HepG2 (cell line): ENCODE measurements at regions not wholly inside any gene's neighbourhood (a gene's known extent, or its start where the extent isn't known, plus 50 kb on each side); places are given as distances from the start of the nearest gene placed in this dataset.

Source experiments
- ATAC-seq: fragments of 200-7000 bp; cut with Tn5 transposase; 3 replicates; pipeline ENCODE4 v1.9.1; 2020; ENCODE audit warnings: mild to moderate bottlenecking, moderate library complexity
- BruUV-seq: library from RNA; stranded (reverse); fragments of 400-500 nt; replicated peaks from 2 replicates; lab custom pipeline; 2021; lab: Mats Ljungman, UMichigan
- CTCF ChIA-PET: fragments of 300-600 bp; formaldehyde crosslinking; extraction: SDS; loops from one replicate; lab custom pipeline; 2021; ENCODE audit warnings: low total read pairs, inconsistent platforms, low intra/inter-chr PET ratio; lab: Yijun Ruan, JAX
- POLR2A ChIA-PET: fragments of 350-600 bp; sonication (Branson Sonifier 250); formaldehyde crosslinking; loops from one replicate; lab custom pipeline; 2020; ENCODE audit warnings: antibody characterized with exemption, inconsistent platforms; lab: Yijun Ruan, JAX
- DNase-seq: peaks from one replicate; pipeline ENCODE4 v3.0.0-alpha.2; 2015; ENCODE audit warnings: low spot score
- FAIRE-seq: peaks from 3 replicates; lab custom pipeline; 2011; peaks lifted over from hg19 to GRCh38; lab: Jason Lieb, UNC
- H2AFZ ChIP-seq: one replicate; pipeline ENCODE4 v1.6.1; 2011; ENCODE audit warnings: low read length, inconsistent platforms
- H3K27ac ChIP-seq: fragments of 300-600 bp; 3 replicates; pipeline ENCODE4 v1.8.0; 2011; ENCODE audit warnings: mixed run types, mild to moderate bottlenecking, mixed read lengths, low read length, inconsistent platforms; ENCODE audit not compliant: insufficient read depth; ENCODE audit errors: extremely low read length
- H3K27me3 ChIP-seq, 2 experiments: fragments of 200-600 bp in 1 of 2; 2 replicates in 1 of 2; 3 replicates in 1 of 2; pipeline versions ENCODE4 v1.6.0 to v1.8.0; 2011; ENCODE audit warnings: low read length in 2 of 2, mild to moderate bottlenecking in 2 of 2, moderate library complexity in 2 of 2, inconsistent platforms in 1 of 2; ENCODE audit not compliant: insufficient read depth in 2 of 2, control insufficient read depth in 1 of 2
- H3K36me3 ChIP-seq, 2 experiments: fragments of 200-600 bp in 1 of 2; replicated peaks in 1 of 2; 2 replicates in 1 of 2; 3 replicates in 1 of 2; pipeline versions ENCODE4 v1.5.1 to v1.8.0; 2011; ENCODE audit warnings: low read length in 2 of 2, inconsistent platforms in 1 of 2; ENCODE audit not compliant: insufficient read depth in 2 of 2, control insufficient read depth in 1 of 2
- H3K4me1 ChIP-seq: 2 replicates; pipeline ENCODE4 v1.5.1; 2012; ENCODE audit warnings: low read length, inconsistent platforms; ENCODE audit not compliant: insufficient read depth
- H3K4me2 ChIP-seq: 2 replicates; pipeline ENCODE4 v1.6.0; 2011; ENCODE audit warnings: low read depth, low read length, inconsistent platforms
- H3K4me3 ChIP-seq, 3 experiments: fragments of 200-600 bp in 1 of 3; sonication (generic), shearing (Covaris generic) in 1 of 3; replicated peaks in 1 of 3; 2 replicates each; pipeline ENCODE4 v1.5.1; 2011 to 2016; ENCODE audit warnings: low read length in 3 of 3, inconsistent platforms in 2 of 3, low read depth in 2 of 3, mild to moderate bottlenecking in 2 of 3, control low read depth in 1 of 3, mixed read lengths in 1 of 3; ENCODE audit not compliant: insufficient read depth in 1 of 3
- H3K79me2 ChIP-seq: one replicate; pipeline ENCODE4 v1.6.1; 2011; ENCODE audit warnings: low read length, inconsistent platforms; ENCODE audit not compliant: insufficient read depth
- H3K9ac ChIP-seq: 2 replicates; pipeline ENCODE4 v1.6.0; 2011; ENCODE audit warnings: mild to moderate bottlenecking, low read depth, low read length, inconsistent platforms; ENCODE audit not compliant: insufficient read depth
- H3K9me3 ChIP-seq: 2 replicates; pipeline ENCODE4 v1.5.1; 2012; ENCODE audit warnings: mild to moderate bottlenecking, low read length
- H4K20me1 ChIP-seq: 2 replicates; pipeline ENCODE4 v1.6.0; 2011; ENCODE audit warnings: inconsistent platforms, mild to moderate bottlenecking, low read length, moderate library complexity; ENCODE audit not compliant: insufficient read depth
- MBD4 ChIP-seq: IDR thresholded peaks from 2 replicates; pipeline ENCODE4 v1.6.1; 2012; ENCODE audit warnings: low read length, inconsistent platforms, borderline replicate concordance
- SMARCC2 ChIP-seq: fragments of 450-650 bp; IDR thresholded peaks from 2 replicates; pipeline ENCODE4 v1.6.1; 2017; ENCODE audit warnings: antibody characterized with exemption, mild to moderate bottlenecking
- XBP1 ChIP-seq: sonication (generic); formaldehyde crosslinking; IDR thresholded peaks from 2 replicates; pipeline ENCODE4 v1.5.0; 2020; ENCODE audit warnings: missing genetic modification reagents
- ZNF30 ChIP-seq: sonication (generic); formaldehyde crosslinking; IDR thresholded peaks from 2 replicates; pipeline ENCODE4 v1.5.0; 2020; ENCODE audit warnings: mild to moderate bottlenecking, missing genetic modification reagents
- ZNF33A ChIP-seq: sonication (generic); formaldehyde crosslinking; IDR thresholded peaks from 2 replicates; pipeline ENCODE4 v1.5.1; 2020; ENCODE audit warnings: missing genetic modification reagents, mild to moderate bottlenecking, moderate library complexity, borderline replicate concordance
- ZNF83 ChIP-seq: sonication (generic); formaldehyde crosslinking; IDR thresholded peaks from 2 replicates; pipeline ENCODE4 v1.4.0; 2020; ENCODE audit warnings: missing genetic modification reagents, mild to moderate bottlenecking, borderline replicate concordance
- WGBS: methylation state at CpG from one replicate; pipeline ENCODE4 v1.1.6; 2017; ENCODE audit warnings: low lambda C conversion rate; 5-methylcytosine and 5-hydroxymethylcytosine counted together
- in situ Hi-C: cut with HindIII; loops from 2 replicates; pipeline ENCODE4 v1.10.0; 2017; ENCODE audit warnings: low pct_unique_long_range_greater_than_20kb; ENCODE audit not compliant: extremely low pct_ligation_motif_present
- intact Hi-C: fragments of 100-400 bp; cut with micrococcal nuclease; formaldehyde crosslinking; loops from one replicate; pipeline ENCODE4 v1.10.0; 2022; ENCODE audit not compliant: unreplicated experiment
- TF ChIP-seq, protein P1 (sequence below): sonication (generic); formaldehyde crosslinking; IDR thresholded peaks from 2 replicates; pipeline ENCODE4 v1.8.1; 2023; ENCODE audit warnings: mild to moderate bottlenecking, missing genetic modification reagents, borderline replicate concordance
- TF ChIP-seq, protein P2 (sequence below): IDR thresholded peaks from 2 replicates; pipeline ENCODE4 v1.6.1; 2012; ENCODE audit warnings: low read length, improper control_type of control experiment
- TF ChIP-seq, protein P3 (sequence below): sonication (generic); formaldehyde crosslinking; IDR thresholded peaks from 2 replicates; pipeline ENCODE4 v1.9.0; 2021; ENCODE audit warnings: missing genetic modification reagents, borderline replicate concordance
- TF ChIP-seq, protein P4 (sequence below): sonication (generic); formaldehyde crosslinking; IDR thresholded peaks from 2 replicates; pipeline ENCODE4; 2020; ENCODE audit warnings: missing genetic modification reagents, mild to moderate bottlenecking, borderline replicate concordance
- TF ChIP-seq, protein P5 (sequence below): sonication (generic); formaldehyde crosslinking; IDR thresholded peaks from 2 replicates; pipeline ENCODE4 v1.4.0; 2020; ENCODE audit warnings: missing genetic modification reagents
- TF ChIP-seq, protein P6 (sequence below): sonication (generic); formaldehyde crosslinking; IDR thresholded peaks from 2 replicates; pipeline ENCODE4 v1.8.0; 2022; ENCODE audit warnings: low read depth, missing genetic modification reagents

DNA sequence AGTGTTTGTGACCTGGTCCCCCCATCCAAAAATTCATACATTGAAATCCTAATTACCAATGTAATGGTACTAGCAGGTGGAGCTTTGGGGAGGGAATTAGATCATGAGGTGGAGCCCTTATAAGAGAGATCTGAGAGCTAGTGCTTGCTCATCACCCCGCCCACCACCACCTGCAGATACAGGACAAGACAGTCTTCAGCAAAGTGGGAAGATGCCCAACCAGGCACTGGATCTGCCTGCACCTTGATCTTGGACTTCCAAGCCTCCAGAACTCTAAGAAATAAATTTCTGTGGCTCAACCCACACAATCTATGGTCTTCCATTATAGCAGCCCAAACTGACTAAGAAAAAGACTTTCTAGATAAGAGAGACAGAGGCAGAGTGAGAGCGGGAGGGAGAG lies 343.4 kb downstream of the LRRIQ3 start:
- FAIRE-seq (no peak), ATAC-seq (no peak), DNase-seq (no peak)
- WGBS = 3% methylated on average over 2 of the region's 2 CpGs
- in situ Hi-C loops = no loop called here
- H3K9me3 ChIP-seq = peaks cover 53% of the 10 kb centered on the region
- ChIA-PET POLR2A (no interaction called here), CTCF (no interaction called here)
- no peak overlapping the region for H3K4me2 ChIP-seq
- no peaks in the 10 kb centered on the region for H3K36me3 ChIP-seq
- no peak overlapping the region for H3K27ac ChIP-seq
- no peaks in the 10 kb centered on the region for H3K4me1 ChIP-seq
- intact Hi-C loops = no loop called here
- H4K20me1 ChIP-seq = no peaks in the 10 kb centered on the region
- no peak overlapping the region for H2AFZ ChIP-seq
- no TSS peak for BruUV-seq
- H3K27me3 ChIP-seq = no peaks in the 10 kb centered on the region; a peak in 1 of 5 replicates
- no peak overlapping the region for H3K4me3 ChIP-seq
- no peak overlapping the region for H3K9ac ChIP-seq
- H3K79me2 ChIP-seq = no peaks in the 10 kb centered on the region
- TF ChIP-seq ZNF33A (CRISPR knock-in tag) = no peak
- TF ChIP-seq, protein P1, sequence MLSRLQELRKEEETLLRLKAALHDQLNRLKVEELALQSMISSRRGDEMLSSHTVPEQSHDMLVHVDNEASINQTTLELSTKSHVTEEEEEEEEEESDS (CRISPR knock-in tag) = no peak
- TF ChIP-seq SMARCC2 = no peak
- no peak for TF ChIP-seq ZNF30 (CRISPR knock-in tag)
- TF ChIP-seq, protein P2, sequence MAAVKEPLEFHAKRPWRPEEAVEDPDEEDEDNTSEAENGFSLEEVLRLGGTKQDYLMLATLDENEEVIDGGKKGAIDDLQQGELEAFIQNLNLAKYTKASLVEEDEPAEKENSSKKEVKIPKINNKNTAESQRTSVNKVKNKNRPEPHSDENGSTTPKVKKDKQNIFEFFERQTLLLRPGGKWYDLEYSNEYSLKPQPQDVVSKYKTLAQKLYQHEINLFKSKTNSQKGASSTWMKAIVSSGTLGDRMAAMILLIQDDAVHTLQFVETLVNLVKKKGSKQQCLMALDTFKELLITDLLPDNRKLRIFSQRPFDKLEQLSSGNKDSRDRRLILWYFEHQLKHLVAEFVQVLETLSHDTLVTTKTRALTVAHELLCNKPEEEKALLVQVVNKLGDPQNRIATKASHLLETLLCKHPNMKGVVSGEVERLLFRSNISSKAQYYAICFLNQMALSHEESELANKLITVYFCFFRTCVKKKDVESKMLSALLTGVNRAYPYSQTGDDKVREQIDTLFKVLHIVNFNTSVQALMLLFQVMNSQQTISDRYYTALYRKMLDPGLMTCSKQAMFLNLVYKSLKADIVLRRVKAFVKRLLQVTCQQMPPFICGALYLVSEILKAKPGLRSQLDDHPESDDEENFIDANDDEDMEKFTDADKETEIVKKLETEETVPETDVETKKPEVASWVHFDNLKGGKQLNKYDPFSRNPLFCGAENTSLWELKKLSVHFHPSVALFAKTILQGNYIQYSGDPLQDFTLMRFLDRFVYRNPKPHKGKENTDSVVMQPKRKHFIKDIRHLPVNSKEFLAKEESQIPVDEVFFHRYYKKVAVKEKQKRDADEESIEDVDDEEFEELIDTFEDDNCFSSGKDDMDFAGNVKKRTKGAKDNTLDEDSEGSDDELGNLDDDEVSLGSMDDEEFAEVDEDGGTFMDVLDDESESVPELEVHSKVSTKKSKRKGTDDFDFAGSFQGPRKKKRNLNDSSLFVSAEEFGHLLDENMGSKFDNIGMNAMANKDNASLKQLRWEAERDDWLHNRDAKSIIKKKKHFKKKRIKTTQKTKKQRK = no peak
- TF ChIP-seq, protein P3, sequence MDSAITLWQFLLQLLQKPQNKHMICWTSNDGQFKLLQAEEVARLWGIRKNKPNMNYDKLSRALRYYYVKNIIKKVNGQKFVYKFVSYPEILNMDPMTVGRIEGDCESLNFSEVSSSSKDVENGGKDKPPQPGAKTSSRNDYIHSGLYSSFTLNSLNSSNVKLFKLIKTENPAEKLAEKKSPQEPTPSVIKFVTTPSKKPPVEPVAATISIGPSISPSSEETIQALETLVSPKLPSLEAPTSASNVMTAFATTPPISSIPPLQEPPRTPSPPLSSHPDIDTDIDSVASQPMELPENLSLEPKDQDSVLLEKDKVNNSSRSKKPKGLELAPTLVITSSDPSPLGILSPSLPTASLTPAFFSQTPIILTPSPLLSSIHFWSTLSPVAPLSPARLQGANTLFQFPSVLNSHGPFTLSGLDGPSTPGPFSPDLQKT = no peak
- no peak for TF ChIP-seq MBD4
- TF ChIP-seq, protein P4, sequence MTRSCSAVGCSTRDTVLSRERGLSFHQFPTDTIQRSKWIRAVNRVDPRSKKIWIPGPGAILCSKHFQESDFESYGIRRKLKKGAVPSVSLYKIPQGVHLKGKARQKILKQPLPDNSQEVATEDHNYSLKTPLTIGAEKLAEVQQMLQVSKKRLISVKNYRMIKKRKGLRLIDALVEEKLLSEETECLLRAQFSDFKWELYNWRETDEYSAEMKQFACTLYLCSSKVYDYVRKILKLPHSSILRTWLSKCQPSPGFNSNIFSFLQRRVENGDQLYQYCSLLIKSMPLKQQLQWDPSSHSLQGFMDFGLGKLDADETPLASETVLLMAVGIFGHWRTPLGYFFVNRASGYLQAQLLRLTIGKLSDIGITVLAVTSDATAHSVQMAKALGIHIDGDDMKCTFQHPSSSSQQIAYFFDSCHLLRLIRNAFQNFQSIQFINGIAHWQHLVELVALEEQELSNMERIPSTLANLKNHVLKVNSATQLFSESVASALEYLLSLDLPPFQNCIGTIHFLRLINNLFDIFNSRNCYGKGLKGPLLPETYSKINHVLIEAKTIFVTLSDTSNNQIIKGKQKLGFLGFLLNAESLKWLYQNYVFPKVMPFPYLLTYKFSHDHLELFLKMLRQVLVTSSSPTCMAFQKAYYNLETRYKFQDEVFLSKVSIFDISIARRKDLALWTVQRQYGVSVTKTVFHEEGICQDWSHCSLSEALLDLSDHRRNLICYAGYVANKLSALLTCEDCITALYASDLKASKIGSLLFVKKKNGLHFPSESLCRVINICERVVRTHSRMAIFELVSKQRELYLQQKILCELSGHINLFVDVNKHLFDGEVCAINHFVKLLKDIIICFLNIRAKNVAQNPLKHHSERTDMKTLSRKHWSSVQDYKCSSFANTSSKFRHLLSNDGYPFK (CRISPR knock-in tag) = no peak
- TF ChIP-seq ZNF83 (CRISPR knock-in tag) = no peak
- TF ChIP-seq, protein P5, sequence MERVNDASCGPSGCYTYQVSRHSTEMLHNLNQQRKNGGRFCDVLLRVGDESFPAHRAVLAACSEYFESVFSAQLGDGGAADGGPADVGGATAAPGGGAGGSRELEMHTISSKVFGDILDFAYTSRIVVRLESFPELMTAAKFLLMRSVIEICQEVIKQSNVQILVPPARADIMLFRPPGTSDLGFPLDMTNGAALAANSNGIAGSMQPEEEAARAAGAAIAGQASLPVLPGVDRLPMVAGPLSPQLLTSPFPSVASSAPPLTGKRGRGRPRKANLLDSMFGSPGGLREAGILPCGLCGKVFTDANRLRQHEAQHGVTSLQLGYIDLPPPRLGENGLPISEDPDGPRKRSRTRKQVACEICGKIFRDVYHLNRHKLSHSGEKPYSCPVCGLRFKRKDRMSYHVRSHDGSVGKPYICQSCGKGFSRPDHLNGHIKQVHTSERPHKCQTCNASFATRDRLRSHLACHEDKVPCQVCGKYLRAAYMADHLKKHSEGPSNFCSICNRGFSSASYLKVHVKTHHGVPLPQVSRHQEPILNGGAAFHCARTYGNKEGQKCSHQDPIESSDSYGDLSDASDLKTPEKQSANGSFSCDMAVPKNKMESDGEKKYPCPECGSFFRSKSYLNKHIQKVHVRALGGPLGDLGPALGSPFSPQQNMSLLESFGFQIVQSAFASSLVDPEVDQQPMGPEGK (CRISPR knock-in tag) = no peak
- TF ChIP-seq, protein P6, sequence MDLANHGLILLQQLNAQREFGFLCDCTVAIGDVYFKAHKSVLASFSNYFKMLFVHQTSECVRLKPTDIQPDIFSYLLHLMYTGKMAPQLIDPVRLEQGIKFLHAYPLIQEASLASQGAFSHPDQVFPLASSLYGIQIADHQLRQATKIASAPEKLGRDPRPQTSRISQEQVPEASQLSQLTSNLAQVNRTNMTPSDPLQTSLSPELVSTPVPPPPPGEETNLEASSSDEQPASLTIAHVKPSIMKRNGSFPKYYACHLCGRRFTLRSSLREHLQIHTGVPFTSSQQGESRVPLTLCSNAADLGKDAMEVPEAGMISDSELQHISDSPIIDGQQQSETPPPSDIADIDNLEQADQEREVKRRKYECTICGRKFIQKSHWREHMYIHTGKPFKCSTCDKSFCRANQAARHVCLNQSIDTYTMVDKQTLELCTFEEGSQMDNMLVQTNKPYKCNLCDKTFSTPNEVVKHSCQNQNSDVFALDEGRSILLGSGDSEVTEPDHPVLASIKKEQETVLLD = no peak
- TF ChIP-seq XBP1 (CRISPR knock-in tag) = no peak
